HepG2 (cell line): ENCODE measurements at regions not wholly inside any gene's neighbourhood (a gene's known extent, or its start where the extent isn't known, plus 50 kb on each side); places are given as distances from the start of the nearest gene placed in this dataset.

Experiments
- ARID2 ChIP-seq: sonication (generic); formaldehyde crosslinking; IDR thresholded peaks from 2 replicates; pipeline ENCODE4 v1.8.1; 2022; ENCODE audit warnings: mild to moderate bottlenecking, missing genetic modification reagents, borderline replicate concordance
- ASH2L ChIP-seq: fragments of 300-600, 200-600 bp; sonication (generic); IDR thresholded peaks from 2 replicates; pipeline ENCODE4 v1.7.0; 2017; ENCODE audit warnings: low read depth, mild to moderate bottlenecking, moderate library complexity, mixed read lengths, low read length; ENCODE audit not compliant: insufficient read length
- ATRX ChIP-seq: sonication (generic); formaldehyde crosslinking; IDR thresholded peaks from 2 replicates; pipeline ENCODE4 v1.4.0; 2020; ENCODE audit warnings: missing genetic modification reagents, borderline replicate concordance
- CBFB ChIP-seq: sonication (generic); formaldehyde crosslinking; IDR thresholded peaks from 2 replicates; pipeline ENCODE4 v1.4.0; 2020; ENCODE audit warnings: missing genetic modification reagents
- ETV6 ChIP-seq: sonication (generic); formaldehyde crosslinking; conservative IDR thresholded peaks from 2 replicates; pipeline ENCODE4 v1.4.0; 2020; ENCODE audit warnings: missing genetic modification reagents
- HHEX ChIP-seq: IDR thresholded peaks from 2 replicates; pipeline ENCODE4 v1.6.1; 2016; ENCODE audit warnings: control low read depth
- PLRG1 ChIP-seq: fragments of 450-650 bp; conservative IDR thresholded peaks from 2 replicates; pipeline ENCODE4 v1.6.1; 2016
- POLR2AphosphoS2 ChIP-seq: IDR thresholded peaks from 2 replicates; pipeline ENCODE4 v1.6.1; 2011; ENCODE audit warnings: low read depth, low read length, improper control_type of control experiment
- PRPF4 ChIP-seq: fragments of 200-400 bp; formaldehyde crosslinking; IDR thresholded peaks from 2 replicates; pipeline ENCODE4 v1.6.1; 2016; ENCODE audit warnings: low read length, low read depth; ENCODE audit not compliant: poor library complexity, severe bottlenecking
- SKIL ChIP-seq: sonication (generic); formaldehyde crosslinking; IDR thresholded peaks from 2 replicates; pipeline ENCODE4 v1.8.0; 2022; ENCODE audit warnings: missing genetic modification reagents, mild to moderate bottlenecking, moderate library complexity, borderline replicate concordance
- THAP11 ChIP-seq: IDR thresholded peaks from 2 replicates; pipeline ENCODE4 v1.6.1; 2016; ENCODE audit warnings: missing biosample characterization, missing genetic modification reagents
- TMF1 ChIP-seq: sonication (generic); formaldehyde crosslinking; IDR thresholded peaks from 2 replicates; pipeline ENCODE4 v1.8.1; 2022; ENCODE audit warnings: low read depth, missing genetic modification reagents
- ZHX2 ChIP-seq, 2 experiments: sonication (generic) in 1 of 2; formaldehyde crosslinking in 1 of 2; IDR thresholded peaks; 2 replicates each; pipeline versions ENCODE4 v1.6.1 to v1.9.0; 2014 to 2022; ENCODE audit warnings: antibody characterized with exemption in 1 of 2, borderline replicate concordance in 1 of 2, inconsistent platforms in 1 of 2, low read depth in 1 of 2, missing genetic modification reagents in 1 of 2
- ZNF121 ChIP-seq: sonication (generic); formaldehyde crosslinking; IDR thresholded peaks from 2 replicates; pipeline ENCODE4 v1.5.0; 2020; ENCODE audit warnings: mild to moderate bottlenecking, missing genetic modification reagents
- ZNF235 ChIP-seq: sonication (generic); formaldehyde crosslinking; IDR thresholded peaks from 2 replicates; pipeline ENCODE4 v1.8.1; 2023; ENCODE audit warnings: mild to moderate bottlenecking, missing genetic modification reagents, borderline replicate concordance
- ZNF30 ChIP-seq: sonication (generic); formaldehyde crosslinking; IDR thresholded peaks from 2 replicates; pipeline ENCODE4 v1.5.0; 2020; ENCODE audit warnings: mild to moderate bottlenecking, missing genetic modification reagents
- ZNF800 ChIP-seq: sonication (generic); formaldehyde crosslinking; IDR thresholded peaks from 2 replicates; pipeline ENCODE4 v1.4.0; 2020; ENCODE audit warnings: missing genetic modification reagents
- ZNF850 ChIP-seq: sonication (generic); formaldehyde crosslinking; conservative IDR thresholded peaks from 2 replicates; pipeline ENCODE4 v1.9.0; 2021; ENCODE audit warnings: mild to moderate bottlenecking, missing genetic modification reagents
- ZSCAN12 ChIP-seq: sonication (generic); formaldehyde crosslinking; IDR thresholded peaks from 2 replicates; pipeline ENCODE4 v1.9.0; 2021; ENCODE audit warnings: mild to moderate bottlenecking, missing genetic modification reagents

GRCh38 chr6:1227935-1228753 is 83.8 kb upstream of the FOXQ1 start (continued):
- TF ChIP-seq HHEX (CRISPR knock-in tag), result 0 out of 2 replicates have a peak, but pooled peaks have one; percentile 44
- no peak for TF ChIP-seq ATRX (CRISPR knock-in tag)
- TF ChIP-seq ETV6, result peak; percentile 4; the same call in 1 of the 2 replicates
- TF ChIP-seq ZNF121 (CRISPR knock-in tag), result no peak; the same call in 1 of the 2 replicates
- TF ChIP-seq PRPF4, result no peak
- TF ChIP-seq THAP11 (CRISPR knock-in tag), result peak; percentile 74
- TF ChIP-seq ZNF235 (CRISPR knock-in tag), result 0 out of 2 replicates have a peak, but pooled peaks have one; percentile 67
- no peak; the same call in 1 of the 2 replicates for TF ChIP-seq ARID2
- TF ChIP-seq SKIL (CRISPR knock-in tag), result peak; percentile 44; the same call in 1 of the 2 replicates
- no peak for TF ChIP-seq ZSCAN12 (CRISPR knock-in tag)
- TF ChIP-seq TMF1, result no peak
- TF ChIP-seq ZNF800 (CRISPR knock-in tag), result no peak
- TF ChIP-seq POLR2AphosphoS2, result no peak
- no peak for TF ChIP-seq PLRG1
- no peak; the same call in 1 of the 2 replicates for TF ChIP-seq ZHX2 (IDR thresholded peaks at IDR 0.05; ENCODE audit: low read depth)
- no peak; the same call in 1 of the 2 replicates for TF ChIP-seq ZHX2 (CRISPR knock-in tag; IDR thresholded peaks at IDR 0.05; ENCODE audit: borderline replicate concordance)
- TF ChIP-seq ASH2L, result peak; percentile 76
- no peak for TF ChIP-seq ZNF850 (CRISPR knock-in tag)
- peak; percentile 67; the same call in 1 of the 2 replicates for TF ChIP-seq CBFB (CRISPR knock-in tag)
- TF ChIP-seq ZNF30 (CRISPR knock-in tag), result no peak
